ENCODE measurements at regions not wholly inside any gene's neighbourhood (a gene's known extent, or its start where the extent isn't known, plus 50 kb on each side); places are given as distances from the start of the nearest gene placed in this dataset.

- DNase-seq = no peak
- Mint-ChIP-seq H3K4me1 (peaks cover 6% of the 10 kb centered on the region), H3K36me3 (no peaks in the 10 kb centered on the region), H3K9me3 (no peaks in the 10 kb centered on the region), H3K4me3 (no peak overlapping the region), H3K27ac (no peak overlapping the region), H3K27me3 (peaks cover 26% of the 10 kb centered on the region)
These were observed 207.6 kb downstream of the ANKRD60 start for GRCh38 chr20:58020656-58021454.

GRCh38 chr20:58019850-58020625 is 208.4 kb downstream of the ANKRD60 start:
- Mint-ChIP-seq H3K36me3 (no peaks in the 10 kb centered on the region), H3K4me1 (peaks cover 8% of the 10 kb centered on the region), H3K27ac (no peak overlapping the region), H3K27me3 (peaks cover 30% of the 10 kb centered on the region), H3K4me3 (no peak overlapping the region), H3K9me3 (no peaks in the 10 kb centered on the region)
- no peak for DNase-seq

DNA sequence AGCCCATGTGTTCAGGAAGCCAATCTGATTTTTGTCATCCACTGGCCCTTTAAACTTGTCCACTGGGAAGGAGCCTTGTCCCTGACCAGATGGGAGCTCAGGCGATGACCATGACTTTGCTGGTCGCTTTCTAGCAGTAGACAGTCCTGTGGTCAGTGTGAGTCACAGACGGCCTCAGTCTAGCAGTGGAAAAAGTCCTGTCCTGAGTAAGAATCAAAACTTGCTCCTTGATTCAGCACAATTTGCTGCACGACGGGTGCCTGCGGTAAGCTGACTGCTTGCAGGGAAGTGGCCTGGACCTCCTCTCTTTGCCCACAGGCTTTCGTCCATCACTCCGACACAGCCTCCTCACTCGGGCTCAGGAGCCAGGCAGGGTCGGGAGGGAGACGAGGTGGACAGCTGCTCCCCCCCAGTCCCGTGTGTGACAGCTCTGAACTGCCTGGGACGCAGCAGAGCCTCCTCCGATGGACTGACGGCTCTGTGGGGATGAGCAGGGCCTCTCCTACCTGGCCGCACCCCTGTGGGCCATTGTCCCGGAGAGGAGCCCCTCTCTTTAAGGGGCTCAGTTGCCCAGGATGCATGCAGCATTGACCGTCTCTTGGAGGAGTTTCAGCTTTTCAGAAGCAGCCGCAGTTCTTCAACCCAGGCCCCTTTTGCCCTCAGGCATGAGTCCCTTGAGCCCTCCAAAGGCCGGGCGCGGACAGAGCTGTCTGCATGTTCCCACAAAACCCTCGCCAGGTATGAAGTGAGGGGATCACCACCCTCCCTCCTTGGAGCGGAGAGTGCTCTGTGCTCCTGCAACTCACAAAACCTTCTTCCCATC is 209.2 kb downstream of the ANKRD60 start:
- DNase-seq = no peak
- no peaks in the 10 kb centered on the region for H3K9me3 Mint-ChIP-seq
- peaks cover 15% of the 10 kb centered on the region for H3K4me1 Mint-ChIP-seq
- peaks cover 30% of the 10 kb centered on the region for H3K27me3 Mint-ChIP-seq
- H3K4me3 Mint-ChIP-seq = no peak overlapping the region
- H3K36me3 Mint-ChIP-seq = no peaks in the 10 kb centered on the region
- no peak overlapping the region for H3K27ac Mint-ChIP-seq

GRCh38 chr20:58018590-58018989 is 209.9 kb downstream of the ANKRD60 start:
- H3K27me3 Mint-ChIP-seq = peaks cover 30% of the 10 kb centered on the region
- no peak for DNase-seq
- H3K4me1 Mint-ChIP-seq = peaks cover 17% of the 10 kb centered on the region
- H3K9me3 Mint-ChIP-seq = no peaks in the 10 kb centered on the region
- H3K4me3 Mint-ChIP-seq = no peak overlapping the region
- no peak overlapping the region for H3K27ac Mint-ChIP-seq
- H3K36me3 Mint-ChIP-seq = no peaks in the 10 kb centered on the region

DNA sequence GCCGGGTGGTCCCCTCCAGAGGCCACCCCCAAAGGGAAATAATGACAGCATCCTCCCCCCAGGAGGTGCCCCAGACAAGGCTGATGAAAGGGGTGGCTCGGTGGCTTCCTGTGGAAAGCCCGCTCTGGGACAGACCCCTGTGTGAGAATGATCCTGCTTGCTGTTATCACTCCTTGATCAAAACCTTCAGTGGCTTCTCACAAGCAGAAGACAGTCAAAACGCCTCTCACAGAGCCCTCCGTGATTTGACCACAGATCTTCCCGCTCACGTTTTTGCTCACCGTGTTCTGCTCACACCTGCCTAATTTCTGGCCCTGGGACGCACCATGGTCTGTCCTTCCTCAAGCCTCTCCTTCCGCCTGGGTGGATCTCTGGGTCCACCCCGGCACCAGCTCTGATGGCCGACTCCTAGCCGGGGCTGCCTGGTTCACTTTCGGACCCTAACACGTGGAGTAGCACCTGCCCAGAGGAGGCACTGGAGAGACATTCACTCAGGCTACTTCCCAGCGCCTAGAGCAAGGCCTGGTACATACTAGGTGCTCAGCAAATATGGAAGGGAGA is 210.4 kb downstream of the ANKRD60 start:
- no peaks in the 10 kb centered on the region for H3K9me3 Mint-ChIP-seq
- DNase-seq = peak; percentile 25
- no peak overlapping the region for H3K4me3 Mint-ChIP-seq
- no peak overlapping the region for H3K27ac Mint-ChIP-seq
- H3K36me3 Mint-ChIP-seq = no peaks in the 10 kb centered on the region
- H3K27me3 Mint-ChIP-seq = peaks cover 32% of the 10 kb centered on the region
- peaks cover 17% of the 10 kb centered on the region for H3K4me1 Mint-ChIP-seq

DNA sequence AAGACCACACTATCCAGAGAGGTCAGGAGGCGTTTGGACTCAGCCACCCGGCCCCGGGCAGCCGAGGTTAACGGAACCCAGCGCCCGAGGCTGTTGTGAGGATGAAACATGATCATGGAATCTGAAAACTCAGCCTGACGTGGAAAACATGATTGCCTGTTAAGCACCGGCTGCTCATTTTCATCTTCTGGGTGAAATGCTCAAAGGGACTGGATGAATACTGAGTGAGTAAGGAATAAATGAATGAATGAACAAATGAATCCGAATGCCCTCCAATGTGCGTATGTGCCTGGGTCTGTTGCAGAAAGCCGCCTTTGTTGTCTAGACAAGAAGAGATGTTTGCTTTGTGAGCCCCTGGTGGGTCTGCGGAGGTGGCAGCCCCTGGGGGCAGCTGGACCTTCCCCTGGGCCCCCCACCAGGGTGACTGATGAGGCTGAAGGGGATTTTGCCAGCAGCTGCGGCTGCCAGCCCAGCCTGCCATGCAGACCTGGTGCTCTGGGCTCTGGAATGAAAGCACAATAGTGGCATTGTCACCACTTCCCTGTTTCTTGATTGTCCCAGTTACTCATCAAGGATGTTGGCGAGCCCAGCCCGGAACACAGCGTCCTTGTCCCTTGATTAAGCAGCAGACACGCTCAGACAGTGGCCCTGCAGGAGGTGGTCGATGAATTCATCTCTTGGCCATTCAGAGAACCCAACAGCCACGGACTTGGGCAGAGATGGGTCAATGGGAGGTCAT is 211.1 kb downstream of the ANKRD60 start:
- Mint-ChIP-seq H3K36me3 (no peaks in the 10 kb centered on the region), H3K4me3 (no peak overlapping the region), H3K27ac (no peak overlapping the region), H3K27me3 (peaks cover 36% of the 10 kb centered on the region), H3K4me1 (peaks cover 17% of the 10 kb centered on the region), H3K9me3 (no peaks in the 10 kb centered on the region)
- no peak for DNase-seq

DNA sequence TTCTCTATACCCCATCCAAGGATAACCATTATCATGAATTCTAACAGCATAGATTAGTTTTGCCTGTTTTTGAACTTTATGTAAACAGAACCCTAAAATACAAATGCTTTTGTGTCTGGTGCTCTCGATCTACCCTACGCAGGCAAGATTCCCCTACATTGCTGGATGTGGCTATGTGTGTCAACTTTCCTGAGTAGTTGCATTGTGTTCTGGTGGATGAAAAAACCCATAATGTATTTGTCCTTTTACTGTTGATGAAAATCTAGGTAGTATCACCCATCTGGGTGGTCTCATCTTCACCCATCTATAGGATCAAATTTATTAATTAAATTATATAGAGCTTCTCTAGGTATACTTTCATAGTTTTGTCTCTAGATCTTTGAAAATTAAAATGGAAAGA is 211.7 kb downstream of the ANKRD60 start:
- Mint-ChIP-seq H3K4me3 (no peak overlapping the region), H3K9me3 (no peaks in the 10 kb centered on the region), H3K27me3 (peaks cover 42% of the 10 kb centered on the region), H3K4me1 (peaks cover 17% of the 10 kb centered on the region), H3K27ac (no peak overlapping the region), H3K36me3 (no peaks in the 10 kb centered on the region)
- no peak for DNase-seq

DNA sequence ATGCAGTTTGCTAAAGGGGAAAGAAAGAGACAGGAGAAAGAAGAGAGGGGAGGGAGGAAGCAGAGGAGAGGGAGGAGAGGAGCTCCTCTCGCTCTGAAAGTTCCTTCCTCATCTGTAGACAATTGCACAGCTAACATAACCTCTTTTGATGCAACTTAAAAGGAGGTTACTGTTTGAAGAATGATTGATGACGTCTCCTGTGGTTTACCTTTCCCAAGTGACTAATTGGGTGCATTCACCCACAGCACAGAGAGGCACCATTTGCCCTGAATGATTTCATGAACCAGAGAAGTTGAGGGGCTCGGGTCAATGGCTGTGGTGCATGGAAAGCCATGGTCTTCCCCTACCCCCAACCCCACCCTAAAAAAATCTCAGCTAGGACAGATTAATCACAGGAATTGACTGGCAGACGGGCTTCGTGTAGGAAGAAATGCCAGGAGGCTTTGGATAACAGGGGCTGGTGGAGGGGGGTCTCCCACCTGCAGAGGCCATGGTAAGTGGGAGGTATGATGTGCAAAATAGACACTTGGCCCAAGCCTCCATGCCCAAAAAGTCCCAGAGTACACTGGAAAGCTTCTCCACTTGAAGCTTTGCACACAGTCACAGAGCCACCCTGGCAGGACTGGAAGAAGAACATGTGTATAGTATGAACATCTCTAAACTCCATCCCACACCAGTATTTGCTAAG is 213.7 kb downstream of the ANKRD60 start:
- Mint-ChIP-seq H3K4me1 (peaks cover 17% of the 10 kb centered on the region), H3K27me3 (peaks cover 34% of the 10 kb centered on the region), H3K4me3 (no peak overlapping the region), H3K27ac (no peak overlapping the region), H3K9me3 (no peaks in the 10 kb centered on the region), H3K36me3 (no peaks in the 10 kb centered on the region)
- peak; percentile 15 for DNase-seq

GRCh38 chr20:58012731-58013510 is 215.5 kb downstream of the ANKRD60 start:
- no peak for DNase-seq
- peaks cover 13% of the 10 kb centered on the region for H3K4me1 Mint-ChIP-seq
- no peaks in the 10 kb centered on the region for H3K9me3 Mint-ChIP-seq
- H3K27me3 Mint-ChIP-seq = peaks cover 36% of the 10 kb centered on the region
- no peaks in the 10 kb centered on the region for H3K36me3 Mint-ChIP-seq
- H3K4me3 Mint-ChIP-seq = no peak overlapping the region
- no peak overlapping the region for H3K27ac Mint-ChIP-seq

GRCh38 chr20:58011947-58012610 is 216.4 kb downstream of the ANKRD60 start:
- Mint-ChIP-seq H3K4me3 (no peak overlapping the region), H3K9me3 (no peaks in the 10 kb centered on the region), H3K27ac (no peak overlapping the region), H3K4me1 (peaks cover 10% of the 10 kb centered on the region), H3K36me3 (no peaks in the 10 kb centered on the region), H3K27me3 (peaks cover 34% of the 10 kb centered on the region)
- no peak for DNase-seq

GRCh38 chr20:58011106-58011946 is 217.1 kb downstream of the ANKRD60 start:
- Mint-ChIP-seq H3K27me3 (peaks cover 32% of the 10 kb centered on the region), H3K27ac (no peak overlapping the region), H3K4me3 (no peak overlapping the region), H3K9me3 (no peaks in the 10 kb centered on the region), H3K36me3 (no peaks in the 10 kb centered on the region), H3K4me1 (peaks cover 10% of the 10 kb centered on the region)
- no peak for DNase-seq

DNA sequence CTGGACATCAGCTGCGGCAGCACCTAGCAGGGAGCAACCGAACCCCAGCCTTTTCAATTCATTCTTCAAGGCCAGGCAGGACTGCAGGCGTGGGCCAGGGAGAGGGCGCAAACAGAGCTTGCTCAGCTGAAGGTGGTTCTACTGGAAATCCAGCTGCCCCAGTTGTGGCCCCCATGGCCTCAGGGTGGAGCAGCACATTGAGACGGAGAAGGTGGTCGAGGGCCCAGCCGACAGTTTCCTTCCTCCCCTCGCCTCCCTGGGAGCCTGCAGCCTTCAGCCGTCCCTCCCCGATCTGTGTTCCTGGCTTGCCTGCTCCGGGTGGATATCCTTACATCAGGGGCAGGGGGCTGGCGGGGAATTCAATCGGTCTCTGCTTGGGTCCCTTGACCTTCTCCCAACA is 217.8 kb downstream of the ANKRD60 start:
- no peaks in the 10 kb centered on the region for H3K9me3 Mint-ChIP-seq
- no peak for DNase-seq
- H3K36me3 Mint-ChIP-seq = no peaks in the 10 kb centered on the region
- H3K27ac Mint-ChIP-seq = no peak overlapping the region
- peaks cover 30% of the 10 kb centered on the region for H3K27me3 Mint-ChIP-seq
- H3K4me3 Mint-ChIP-seq = no peak overlapping the region
- H3K4me1 Mint-ChIP-seq = peaks cover 10% of the 10 kb centered on the region
